GM18502 (cell line): ENCODE measurements at regions not wholly inside any gene's neighbourhood (a gene's known extent, or its start where the extent isn't known, plus 50 kb on each side); places are given as distances from the start of the nearest gene placed in this dataset.

Experiments used
- ATAC-seq: cut with Tn5 transposase; IDR thresholded peaks from one replicate; pipeline ENCODE4 v1.9.1; 2021; ENCODE audit warnings: mild to moderate bottlenecking; ENCODE audit not compliant: unreplicated experiment, poor library complexity

- ATAC-seq: peak; percentile 94
Observed at GRCh38 chr4:145299380-145300076, 119.1 kb upstream of the OTUD4 start.

GRCh38 chr4:145298885-145299284 lies 118.5 kb upstream of the OTUD4 start:
- peak; percentile 29 for ATAC-seq

GRCh38 chr4:145297556-145297955 lies 117.2 kb upstream of the OTUD4 start:
- ATAC-seq: no peak

- ATAC-seq: no peak
Observed at GRCh38 chr4:145295547-145295946, 115.2 kb upstream of the OTUD4 start.

DNA sequence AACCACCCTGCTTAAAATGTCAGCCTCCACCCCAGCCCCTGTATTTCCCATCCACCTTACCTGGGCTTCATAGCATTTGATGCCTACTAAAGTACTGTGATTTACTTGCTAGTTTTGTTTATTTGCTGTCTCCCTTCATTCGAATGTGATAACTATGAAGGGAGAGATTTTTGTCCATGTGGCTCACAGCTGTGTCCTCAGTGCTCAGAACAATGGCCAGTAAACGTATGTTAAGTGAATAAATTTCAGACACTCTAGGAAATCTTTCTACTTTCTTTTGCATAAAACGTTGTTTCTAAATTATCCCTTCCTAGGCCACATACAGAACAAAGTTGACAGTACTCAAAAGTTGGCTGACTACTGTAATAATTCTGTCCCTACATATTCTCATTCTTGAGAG lies 114.7 kb upstream of the OTUD4 start:
- no peak for ATAC-seq

DNA sequence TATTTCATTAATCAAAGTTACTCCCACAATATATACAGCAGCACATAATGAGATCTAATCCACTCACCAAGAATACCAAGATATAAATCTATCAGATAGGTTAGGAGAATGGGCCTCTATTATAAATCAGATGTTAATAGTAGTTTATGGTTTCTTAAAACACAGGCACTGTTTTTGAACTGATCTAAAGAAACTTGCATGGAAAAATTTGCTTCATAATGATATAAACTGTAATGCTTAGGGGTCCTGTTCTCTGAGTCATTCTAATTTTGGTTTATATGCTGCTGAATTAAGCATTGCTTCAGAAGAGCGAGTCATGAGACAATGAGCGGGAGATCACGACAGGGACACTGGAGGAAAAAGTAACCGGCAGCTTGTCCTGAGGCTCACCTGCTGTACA lies 113.3 kb upstream of the OTUD4 start:
- ATAC-seq: no peak

GRCh38 chr4:145290955-145291354 lies 110.6 kb upstream of the OTUD4 start:
- ATAC-seq: no peak

GRCh38 chr4:145289403-145290076 lies 109.2 kb upstream of the OTUD4 start:
- no peak for ATAC-seq

GRCh38 chr4:145287351-145287750 lies 107.0 kb upstream of the OTUD4 start:
- no peak for ATAC-seq

GRCh38 chr4:145285928-145286327 lies 105.5 kb upstream of the OTUD4 start:
- no peak for ATAC-seq

DNA sequence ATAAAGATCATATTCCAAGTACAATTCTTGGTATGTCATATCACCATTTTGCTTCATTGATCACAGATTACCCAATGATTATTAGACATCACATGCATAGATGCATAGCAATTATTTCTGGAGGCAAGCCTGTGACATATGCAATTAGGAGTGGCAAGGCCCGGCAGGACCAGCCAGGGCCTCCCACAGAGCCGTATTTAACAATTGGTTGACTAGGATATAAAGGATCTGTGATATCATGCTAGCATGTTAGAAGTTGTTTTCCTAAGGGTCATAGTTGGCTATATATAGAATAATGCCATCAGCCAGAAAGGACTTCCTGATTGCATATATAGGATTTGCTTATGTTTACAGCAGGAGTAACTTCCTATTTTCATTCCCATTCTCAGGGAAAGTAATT lies 103.5 kb upstream of the OTUD4 start:
- no peak for ATAC-seq

DNA sequence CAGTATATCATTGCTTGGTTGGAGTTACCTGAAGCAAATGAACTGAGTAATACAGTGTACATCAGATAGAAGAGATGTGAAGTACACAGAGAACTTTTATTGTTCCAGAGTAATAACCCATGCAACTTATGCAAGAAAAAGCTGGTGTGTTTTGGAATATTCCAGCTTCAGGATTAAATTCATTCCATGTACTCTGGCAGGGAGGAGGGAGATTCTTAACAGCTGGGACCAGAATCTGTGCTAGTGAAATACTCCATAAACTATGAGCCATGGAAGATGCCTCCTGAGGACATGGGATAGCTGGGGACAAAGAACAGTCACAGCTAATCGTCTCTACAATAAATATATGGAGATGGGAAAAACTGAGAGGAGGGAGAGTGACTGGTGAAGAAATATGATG lies 101.6 kb upstream of the OTUD4 start:
- no peak for ATAC-seq

DNA sequence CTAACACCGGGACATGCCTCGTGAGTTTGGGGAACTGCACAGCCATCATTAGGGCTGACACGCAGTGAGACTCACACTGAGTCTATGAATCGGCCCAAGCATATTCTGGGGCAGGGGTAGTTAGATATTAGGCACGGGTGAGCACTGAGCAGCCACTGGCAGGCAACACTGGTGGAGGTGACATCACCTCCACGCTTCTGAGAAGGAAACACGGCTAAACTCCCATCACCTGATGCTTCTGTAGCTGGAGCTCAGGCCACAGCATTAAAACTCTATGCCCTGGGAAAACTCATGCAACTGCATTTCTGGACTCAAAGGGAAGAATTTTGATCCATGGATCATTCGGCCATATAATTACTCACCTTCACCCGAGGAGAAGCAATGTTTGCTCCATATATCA lies 100.8 kb upstream of the OTUD4 start:
- ATAC-seq: no peak

DNA sequence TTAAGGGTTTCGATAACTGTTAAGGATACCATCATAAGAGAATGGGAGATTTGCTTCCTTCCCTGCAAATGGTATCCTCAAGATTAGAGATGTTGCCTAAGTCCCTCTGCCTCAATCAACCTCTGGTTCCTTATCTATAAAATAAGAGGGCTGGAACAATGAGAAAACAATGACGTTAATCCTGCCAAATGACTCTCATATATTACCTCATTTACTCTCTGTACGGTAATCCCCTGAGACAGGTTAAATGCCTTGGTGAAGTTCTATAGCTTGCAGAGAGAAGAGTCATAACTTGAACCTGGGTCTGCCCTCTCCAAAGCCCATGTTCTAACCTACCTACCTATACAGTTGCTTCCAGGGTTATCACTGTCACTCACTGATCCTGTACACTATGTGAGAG lies 100.2 kb upstream of the OTUD4 start:
- ATAC-seq: no peak

GRCh38 chr4:145279122-145279960 lies 99.0 kb upstream of the OTUD4 start:
- ATAC-seq: no peak

GRCh38 chr4:145278341-145279121 lies 98.1 kb upstream of the OTUD4 start:
- no peak for ATAC-seq

DNA sequence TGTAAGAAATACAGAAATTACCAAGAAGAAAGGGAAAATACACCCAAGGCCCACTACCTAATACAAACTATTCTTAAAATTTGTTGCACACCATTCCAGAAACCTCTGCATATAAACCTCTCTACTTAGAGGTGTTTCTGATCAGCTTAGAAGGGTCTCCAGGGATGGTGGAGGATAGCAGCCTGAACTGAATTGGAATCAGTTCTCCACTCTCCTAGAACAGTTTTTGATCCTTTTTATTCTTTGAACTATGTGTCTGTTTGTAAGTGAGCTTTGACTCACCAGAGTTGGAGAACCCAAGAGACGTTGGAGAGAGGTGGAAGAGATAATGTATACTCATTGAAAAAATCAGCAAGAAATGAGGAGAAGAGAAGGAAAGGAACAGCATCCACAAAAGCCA lies 96.6 kb upstream of the OTUD4 start:
- no peak for ATAC-seq

- no peak for ATAC-seq
Observed at GRCh38 chr4:145276050-145276449, 95.7 kb upstream of the OTUD4 start.

DNA sequence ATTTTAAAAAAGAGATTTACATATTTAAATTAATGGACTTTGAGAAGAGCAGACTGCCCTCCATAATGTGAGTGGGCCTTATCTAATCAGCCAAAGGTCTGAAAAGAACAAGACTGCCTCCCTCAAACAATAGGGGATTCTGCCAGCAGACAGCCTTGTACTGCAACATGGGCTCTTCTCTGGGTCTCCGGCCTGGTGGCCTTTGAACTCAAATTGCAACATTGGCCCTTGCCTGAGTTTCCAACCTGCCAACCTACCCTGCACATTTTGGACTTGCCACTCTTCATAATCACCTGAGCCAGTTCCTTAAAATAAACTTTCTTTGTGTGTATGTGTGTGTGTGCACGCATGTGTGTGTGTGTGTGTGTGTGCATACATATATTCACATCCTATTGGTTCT lies 90.8 kb upstream of the OTUD4 start:
- no peak for ATAC-seq

- no peak for ATAC-seq
Observed at GRCh38 chr4:145266881-145267280, 86.5 kb upstream of the OTUD4 start.

DNA sequence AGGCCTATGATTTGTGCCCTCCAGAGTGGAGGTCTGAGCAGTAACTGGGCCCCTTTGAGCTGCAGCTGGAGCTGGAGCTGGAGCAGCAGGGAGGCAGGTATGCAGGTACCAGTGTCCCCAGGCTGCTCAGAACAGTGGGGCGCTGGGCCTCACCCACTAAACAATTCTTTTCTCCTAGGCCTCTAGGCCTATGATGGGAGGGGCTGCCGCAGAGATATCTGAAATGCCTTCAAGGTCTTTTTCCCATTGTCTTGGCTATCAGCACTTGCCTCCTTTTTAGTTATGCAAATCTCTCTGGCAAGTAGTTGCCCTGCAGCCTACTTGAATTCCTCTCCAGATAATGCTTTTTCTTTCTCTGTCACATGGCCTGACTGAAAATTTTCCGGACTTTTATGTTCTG lies 79.7 kb upstream of the OTUD4 start:
- no peak for ATAC-seq
